Suprapubic skin (tissue), 4 donors: ENCODE measurements at regions not wholly inside any gene's neighbourhood (a gene's known extent, or its start where the extent isn't known, plus 50 kb on each side); places are given as distances from the start of the nearest gene placed in this dataset.

Source experiments
- DNase-seq, 2 donors: peaks; one replicate each; pipeline ENCODE4 v3.0.0-alpha.2; 2019; ENCODE audit warnings: low spot score in 2 of 2
- H3K27ac ChIP-seq: fragments of 200-600 bp; sonication (generic); one replicate; pipeline ENCODE4 v1.5.1; 2019
- H3K27me3 ChIP-seq: fragments of 200-600 bp; sonication (generic); one replicate; pipeline ENCODE4 v1.5.1; 2019
- H3K36me3 ChIP-seq: fragments of 200-600 bp; sonication (generic); one replicate; pipeline ENCODE4 v1.5.1; 2019
- H3K4me1 ChIP-seq: fragments of 200-600 bp; sonication (generic); one replicate; pipeline ENCODE4 v1.5.1; 2019
- H3K4me3 ChIP-seq: fragments of 200-600 bp; sonication (generic); one replicate; pipeline ENCODE4 v1.5.1; 2019; ENCODE audit warnings: mild to moderate bottlenecking
- H3K9me3 ChIP-seq: fragments of 200-600 bp; sonication (generic); one replicate; pipeline ENCODE4 v1.5.1; 2019
- EP300 ChIP-seq: sonication (generic); formaldehyde crosslinking; IDR thresholded peaks from one replicate; pipeline ENCODE4 v1.6.1; 2017; ENCODE audit warnings: antibody characterized with exemption
- POLR2A ChIP-seq, 2 donors: fragments of 450-650 bp; IDR thresholded peaks; one replicate each; pipeline ENCODE4 v1.6.1; 2017; ENCODE audit warnings: antibody characterized with exemption in 2 of 2, mild to moderate bottlenecking in 2 of 2, moderate library complexity in 2 of 2
- POLR2AphosphoS5 ChIP-seq, 3 donors: sonication (generic); formaldehyde crosslinking; IDR thresholded peaks; one replicate each; pipeline ENCODE4 v1.6.1; 2017; ENCODE audit warnings: antibody characterized with exemption in 3 of 3
- WGBS: methylation state at CpG from one replicate; pipeline ENCODE4 v1.1.5; 2018; 5-methylcytosine and 5-hydroxymethylcytosine counted together
- TF ChIP-seq, protein P1 (sequence below), 2 donors: fragments of 200-600 bp in 1 of 2; fragments of 450-650 bp in 1 of 2; sonication (generic) in 1 of 2; IDR thresholded peaks; one replicate each; pipeline ENCODE4 v1.5.1; 2016 to 2019; ENCODE audit warnings: antibody characterized with exemption in 2 of 2, mild to moderate bottlenecking in 1 of 2, moderate library complexity in 1 of 2

- DNase-seq = no peak
- Histone ChIP-seq H3K4me1 (peaks cover 19% of the 10 kb centered on the region), H3K9me3 (no peaks in the 10 kb centered on the region), H3K27me3 (no peaks in the 10 kb centered on the region), H3K27ac (no peak overlapping the region), H3K4me3 (no peak overlapping the region), H3K36me3 (no peaks in the 10 kb centered on the region)
- 70% methylated on average over 4 of the region's 4 CpGs for WGBS
- no peak for TF ChIP-seq EP300
- TF ChIP-seq, protein P1, sequence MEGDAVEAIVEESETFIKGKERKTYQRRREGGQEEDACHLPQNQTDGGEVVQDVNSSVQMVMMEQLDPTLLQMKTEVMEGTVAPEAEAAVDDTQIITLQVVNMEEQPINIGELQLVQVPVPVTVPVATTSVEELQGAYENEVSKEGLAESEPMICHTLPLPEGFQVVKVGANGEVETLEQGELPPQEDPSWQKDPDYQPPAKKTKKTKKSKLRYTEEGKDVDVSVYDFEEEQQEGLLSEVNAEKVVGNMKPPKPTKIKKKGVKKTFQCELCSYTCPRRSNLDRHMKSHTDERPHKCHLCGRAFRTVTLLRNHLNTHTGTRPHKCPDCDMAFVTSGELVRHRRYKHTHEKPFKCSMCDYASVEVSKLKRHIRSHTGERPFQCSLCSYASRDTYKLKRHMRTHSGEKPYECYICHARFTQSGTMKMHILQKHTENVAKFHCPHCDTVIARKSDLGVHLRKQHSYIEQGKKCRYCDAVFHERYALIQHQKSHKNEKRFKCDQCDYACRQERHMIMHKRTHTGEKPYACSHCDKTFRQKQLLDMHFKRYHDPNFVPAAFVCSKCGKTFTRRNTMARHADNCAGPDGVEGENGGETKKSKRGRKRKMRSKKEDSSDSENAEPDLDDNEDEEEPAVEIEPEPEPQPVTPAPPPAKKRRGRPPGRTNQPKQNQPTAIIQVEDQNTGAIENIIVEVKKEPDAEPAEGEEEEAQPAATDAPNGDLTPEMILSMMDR (IDR thresholded peaks at IDR 0.05) = no peak
- TF ChIP-seq POLR2A (IDR thresholded peaks at IDR 0.05) = no peak
- no peak for TF ChIP-seq POLR2AphosphoS5 (IDR thresholded peaks at IDR 0.05)
These were observed 175.4 kb downstream of the GNAI1 start for GRCh38 chr7:80309971-80310549.

- 96% methylated on average over 3 of the region's 3 CpGs for WGBS
These were observed 174.7 kb downstream of the GNAI1 start for GRCh38 chr7:80309377-80309776.

DNA sequence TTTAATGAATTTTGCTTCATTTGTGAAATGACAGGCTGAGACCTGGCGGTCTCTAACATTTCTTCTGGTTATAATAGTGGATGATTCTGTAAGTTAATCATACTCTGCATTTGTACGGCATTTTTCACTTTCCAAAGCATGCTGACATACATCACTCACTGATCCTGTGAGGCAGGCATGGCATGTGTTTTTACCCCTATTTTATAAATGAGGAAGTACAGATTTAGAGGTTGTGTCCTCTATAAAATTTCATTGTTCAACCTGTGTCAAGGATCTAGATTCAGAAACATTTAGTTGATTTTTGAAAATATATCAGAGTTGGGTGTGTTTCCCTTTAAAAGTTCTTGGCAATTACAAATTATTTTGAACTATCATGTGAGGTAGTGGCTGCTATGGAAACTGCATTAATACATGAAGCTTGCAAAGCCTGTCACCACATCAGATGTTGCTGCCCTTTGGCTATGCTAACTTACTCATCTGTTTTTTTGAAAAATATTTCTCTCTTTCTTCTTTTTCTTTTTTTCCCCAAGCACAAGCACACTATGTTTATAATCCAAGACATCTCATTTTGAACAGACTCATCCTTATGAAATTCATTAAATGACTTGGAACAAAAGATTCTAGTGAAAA lies 172.7 kb downstream of the GNAI1 start:
- no peak for DNase-seq
- Histone ChIP-seq H3K27me3 (no peaks in the 10 kb centered on the region), H3K4me3 (no peak overlapping the region), H3K36me3 (no peaks in the 10 kb centered on the region), H3K4me1 (peaks cover 16% of the 10 kb centered on the region), H3K9me3 (no peaks in the 10 kb centered on the region), H3K27ac (no peak overlapping the region)
- WGBS = 81% methylated on average over 2 of the region's 2 CpGs
- TF ChIP-seq EP300 (no peak), POLR2A (IDR thresholded peaks at IDR 0.05) (no peak), POLR2AphosphoS5 (IDR thresholded peaks at IDR 0.05) (no peak)
- TF ChIP-seq, protein P1 (IDR thresholded peaks at IDR 0.05) = no peak

More at GRCh38 chr7:80309377-80309776, 174.7 kb downstream of the GNAI1 start:
- Histone ChIP-seq H3K36me3 (no peaks in the 10 kb centered on the region), H3K27ac (no peak overlapping the region), H3K9me3 (no peaks in the 10 kb centered on the region), H3K4me1 (peaks cover 19% of the 10 kb centered on the region), H3K27me3 (no peaks in the 10 kb centered on the region), H3K4me3 (no peak overlapping the region)
- TF ChIP-seq, protein P1 (IDR thresholded peaks at IDR 0.05) = no peak
- no peak for TF ChIP-seq POLR2A (IDR thresholded peaks at IDR 0.05)
- no peak for TF ChIP-seq EP300
- TF ChIP-seq POLR2AphosphoS5 (IDR thresholded peaks at IDR 0.05) = no peak
- no peak for DNase-seq

DNA sequence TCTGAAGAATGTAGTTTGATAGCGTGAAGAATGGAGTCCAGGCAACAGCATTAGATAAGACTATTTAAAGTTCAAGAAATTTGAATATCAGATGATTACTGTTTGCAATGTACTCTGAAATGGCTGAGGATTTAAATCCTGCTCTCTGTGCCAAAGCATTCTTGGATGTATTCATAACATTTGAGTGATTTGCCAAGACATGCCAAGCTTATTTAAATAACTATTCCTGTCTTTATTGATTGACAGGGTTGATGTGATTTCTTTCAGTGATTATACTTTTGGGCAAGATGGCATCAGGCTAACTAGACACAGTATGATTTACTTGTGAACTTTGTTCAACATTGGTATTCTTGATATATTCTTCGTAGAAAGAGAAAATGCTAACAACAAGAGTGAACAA lies 168.7 kb downstream of the GNAI1 start:
- 63% methylated on average over 2 of the region's 2 CpGs for WGBS

DNA sequence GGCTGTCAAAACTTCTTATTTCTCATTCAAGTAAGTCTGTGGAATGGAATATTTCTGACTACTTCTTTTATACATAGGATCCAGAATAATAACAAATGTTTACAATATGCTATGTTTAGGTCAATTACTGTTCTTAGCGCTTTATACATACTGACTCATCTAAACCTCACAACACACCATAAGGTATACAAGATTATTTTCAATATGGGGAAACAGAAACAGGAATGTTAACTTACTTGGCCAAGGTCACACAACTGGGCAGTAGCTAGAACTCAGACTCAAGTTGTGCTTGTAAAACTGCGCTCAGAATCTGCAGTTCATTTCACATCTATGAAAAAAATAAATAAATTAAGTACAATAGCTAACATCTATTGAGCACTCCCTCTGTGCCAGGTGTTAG lies 168.0 kb downstream of the GNAI1 start:
- no peak overlapping the region for H3K27ac ChIP-seq
- TF ChIP-seq EP300 = no peak
- no peak for TF ChIP-seq POLR2A (IDR thresholded peaks at IDR 0.05)
- no peak for TF ChIP-seq POLR2AphosphoS5 (IDR thresholded peaks at IDR 0.05)
- TF ChIP-seq, protein P1 (IDR thresholded peaks at IDR 0.05) = no peak
- no peaks in the 10 kb centered on the region for H3K27me3 ChIP-seq
- no peak overlapping the region for H3K4me3 ChIP-seq
- no peak for DNase-seq
- H3K36me3 ChIP-seq = no peaks in the 10 kb centered on the region
- 78% methylated on average over 2 of the region's 2 CpGs for WGBS
- peaks cover 8% of the 10 kb centered on the region for H3K4me1 ChIP-seq
- no peaks in the 10 kb centered on the region for H3K9me3 ChIP-seq

More for the DNA sequence above, 168.7 kb downstream of the GNAI1 start:
- TF ChIP-seq POLR2AphosphoS5 (IDR thresholded peaks at IDR 0.05) = no peak
- TF ChIP-seq EP300 = no peak
- no peak for TF ChIP-seq POLR2A (IDR thresholded peaks at IDR 0.05)
- TF ChIP-seq, protein P1 (IDR thresholded peaks at IDR 0.05) = no peak
- Histone ChIP-seq H3K27me3 (no peaks in the 10 kb centered on the region), H3K36me3 (no peaks in the 10 kb centered on the region), H3K9me3 (no peaks in the 10 kb centered on the region), H3K27ac (no peak overlapping the region), H3K4me1 (peaks cover 11% of the 10 kb centered on the region), H3K4me3 (no peak overlapping the region)
- DNase-seq = no peak
